Body of pancreas (tissue), 4 donors: ENCODE measurements at regions not wholly inside any gene's neighbourhood (a gene's known extent, or its start where the extent isn't known, plus 50 kb on each side); places are given as distances from the start of the nearest gene placed in this dataset.

Experiments
- POLR2A ChIP-seq, 3 donors: fragments of 450-650 bp; IDR thresholded peaks; one replicate each; pipeline ENCODE4 v1.6.1; 2016; ENCODE audit warnings: antibody characterized with exemption in 3 of 3, mild to moderate bottlenecking in 2 of 3
- TF ChIP-seq, protein P1 (sequence below), 7 experiments: fragments of 450-650 bp in 4 of 7; fragments of 200-600 bp in 3 of 7; sonication (generic) in 3 of 7; IDR thresholded peaks; one replicate each; pipeline ENCODE4 v1.5.1; 2016 to 2019; ENCODE audit warnings: antibody characterized with exemption in 7 of 7

GRCh38 chr10:130404476-130405055 is 268.4 kb downstream of the GLRX3 start:
- TF ChIP-seq POLR2A (IDR thresholded peaks at IDR 0.05), result no peak
- TF ChIP-seq, protein P1, sequence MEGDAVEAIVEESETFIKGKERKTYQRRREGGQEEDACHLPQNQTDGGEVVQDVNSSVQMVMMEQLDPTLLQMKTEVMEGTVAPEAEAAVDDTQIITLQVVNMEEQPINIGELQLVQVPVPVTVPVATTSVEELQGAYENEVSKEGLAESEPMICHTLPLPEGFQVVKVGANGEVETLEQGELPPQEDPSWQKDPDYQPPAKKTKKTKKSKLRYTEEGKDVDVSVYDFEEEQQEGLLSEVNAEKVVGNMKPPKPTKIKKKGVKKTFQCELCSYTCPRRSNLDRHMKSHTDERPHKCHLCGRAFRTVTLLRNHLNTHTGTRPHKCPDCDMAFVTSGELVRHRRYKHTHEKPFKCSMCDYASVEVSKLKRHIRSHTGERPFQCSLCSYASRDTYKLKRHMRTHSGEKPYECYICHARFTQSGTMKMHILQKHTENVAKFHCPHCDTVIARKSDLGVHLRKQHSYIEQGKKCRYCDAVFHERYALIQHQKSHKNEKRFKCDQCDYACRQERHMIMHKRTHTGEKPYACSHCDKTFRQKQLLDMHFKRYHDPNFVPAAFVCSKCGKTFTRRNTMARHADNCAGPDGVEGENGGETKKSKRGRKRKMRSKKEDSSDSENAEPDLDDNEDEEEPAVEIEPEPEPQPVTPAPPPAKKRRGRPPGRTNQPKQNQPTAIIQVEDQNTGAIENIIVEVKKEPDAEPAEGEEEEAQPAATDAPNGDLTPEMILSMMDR (IDR thresholded peaks at IDR 0.05), result no peak
